K562 (cell line): ENCODE measurements at regions not wholly inside any gene's neighbourhood (a gene's known extent, or its start where the extent isn't known, plus 50 kb on each side); places are given as distances from the start of the nearest gene placed in this dataset.

Experiments
- ATAC-seq: fragments of 200-7000 bp; cut with Tn5 transposase; 3 replicates; pipeline ENCODE4 v1.9.1; 2020; ENCODE audit warnings: moderate library complexity
- BruUV-seq: library from RNA; stranded (reverse); fragments of 400-500 nt; replicated peaks from 2 replicates; lab custom pipeline; 2021; lab: Mats Ljungman, UMichigan
- CTCF ChIA-PET: fragments of 300-600 bp; formaldehyde crosslinking; extraction: SDS; loops from one replicate; lab custom pipeline; 2021; ENCODE audit warnings: low intra/inter-chr PET ratio; lab: Yijun Ruan, JAX
- POLR2A ChIA-PET: fragments of 300-600, 350-650 bp; sonication (Branson Sonifier 250); formaldehyde crosslinking; extraction: SDS; loops from one replicate; lab custom pipeline; 2021; ENCODE audit warnings: antibody characterized with exemption, inconsistent platforms; lab: Yijun Ruan, JAX
- DNase-seq, 4 experiments: peaks; one replicate each; pipeline versions ENCODE4 v3.0.0 to v3.0.0-alpha.2; 2011 to 2018; ENCODE audit warnings: low spot score in 3 of 4, mixed read lengths in 3 of 4; ENCODE audit errors: extremely low read depth in 1 of 4
- FAIRE-seq: peaks from 2 replicates; lab custom pipeline; 2011; peaks lifted over from hg19 to GRCh38; lab: Jason Lieb, UNC
- H2AFZ ChIP-seq: 2 replicates; pipeline ENCODE4 v1.6.0; 2011; ENCODE audit warnings: low read depth, low read length, control low read depth, inconsistent platforms
- H3K27ac ChIP-seq: fragments of 200-600 bp; 3 replicates; pipeline ENCODE4 v1.8.0; 2011; ENCODE audit warnings: low read depth, mild to moderate bottlenecking, control low read depth, inconsistent platforms, low read length, moderate library complexity, mixed read lengths; ENCODE audit errors: extremely low read depth
- H3K27me3 ChIP-seq, 2 experiments: fragments of 300-600 bp in 1 of 2; 2 replicates in 1 of 2; 3 replicates in 1 of 2; pipeline versions ENCODE4 v1.6.0 to v1.8.0; 2011; ENCODE audit warnings: inconsistent platforms in 2 of 2, low read length in 2 of 2, mild to moderate bottlenecking in 1 of 2, mixed read lengths in 1 of 2, moderate library complexity in 1 of 2; ENCODE audit not compliant: control insufficient read depth in 2 of 2, insufficient read depth in 2 of 2
- H3K36me3 ChIP-seq: fragments of 300-600 bp; 3 replicates; pipeline ENCODE4 v1.8.0; 2011; ENCODE audit warnings: mild to moderate bottlenecking, low read length, inconsistent platforms; ENCODE audit not compliant: control insufficient read depth, insufficient read depth
- H3K4me1 ChIP-seq, 2 experiments: fragments of 200-600 bp in 1 of 2; replicated peaks in 1 of 2; 2 replicates in 1 of 2; 3 replicates in 1 of 2; pipeline versions ENCODE4 v1.5.1 to v1.8.0; 2011; ENCODE audit warnings: inconsistent platforms in 2 of 2, low read length in 2 of 2, mild to moderate bottlenecking in 1 of 2, mixed read lengths in 1 of 2, moderate library complexity in 1 of 2; ENCODE audit not compliant: control insufficient read depth in 2 of 2, insufficient read depth in 2 of 2
- H3K4me2 ChIP-seq: 2 replicates; pipeline ENCODE4 v1.6.1; 2011; ENCODE audit warnings: low read length, control low read depth, inconsistent platforms, mixed read lengths; ENCODE audit not compliant: insufficient read depth
- H3K4me3 ChIP-seq: fragments of 200-600 bp; sonication (generic), shearing (Covaris generic); 2 replicates; pipeline ENCODE4 v1.5.1; 2016; ENCODE audit warnings: control low read depth, inconsistent platforms
- H3K79me2 ChIP-seq: fragments of 200-600 bp; 3 replicates; pipeline ENCODE4 v1.8.0; 2011; ENCODE audit warnings: low read length, inconsistent platforms; ENCODE audit not compliant: control insufficient read depth, insufficient read depth
- H3K9ac ChIP-seq, 2 experiments: 2 replicates each; pipeline versions ENCODE4 v1.6.0 to v1.6.1; 2011; ENCODE audit warnings: low read depth in 2 of 2, low read length in 2 of 2, control low read depth in 1 of 2, inconsistent platforms in 1 of 2, mild to moderate bottlenecking in 1 of 2, mixed read lengths in 1 of 2; ENCODE audit not compliant: insufficient read depth in 1 of 2
- H3K9me1 ChIP-seq: one replicate; pipeline ENCODE4 v1.6.0; 2011; ENCODE audit warnings: inconsistent platforms, mild to moderate bottlenecking, low read length, moderate library complexity; ENCODE audit not compliant: control insufficient read depth, insufficient read depth
- H3K9me3 ChIP-seq: replicated peaks from 2 replicates; pipeline ENCODE4 v1.5.1; 2011; ENCODE audit warnings: low read depth, low read length, inconsistent platforms; ENCODE audit not compliant: control insufficient read depth, insufficient read depth
- H4K20me1 ChIP-seq: replicated peaks from 2 replicates; pipeline ENCODE4 v1.6.1; 2011; ENCODE audit warnings: low read length, inconsistent platforms, mixed read lengths; ENCODE audit not compliant: control insufficient read depth, insufficient read depth
- CBX5 ChIP-seq: IDR thresholded peaks from 2 replicates; pipeline ENCODE4 v1.6.1; 2014; ENCODE audit warnings: low read depth, borderline replicate concordance
- CSDE1 ChIP-seq, 2 experiments: fragments of 450-650 bp; IDR thresholded peaks; 2 replicates each; pipeline ENCODE4 v1.6.1; 2016; ENCODE audit warnings: mild to moderate bottlenecking in 1 of 2
- EP300 ChIP-seq: IDR thresholded peaks from 2 replicates; pipeline ENCODE4 v1.6.1; 2012; ENCODE audit warnings: low read length, improper control_type of control experiment
- ESRRB ChIP-seq: fragments of 250-450 bp; sonication (Bioruptor Pico); IDR thresholded peaks from 2 replicates; pipeline ENCODE4 v1.5.0; 2020; ENCODE audit warnings: mild to moderate bottlenecking, moderate library complexity, borderline replicate concordance
- HDAC6 ChIP-seq: IDR thresholded peaks from 2 replicates; pipeline ENCODE4 v1.6.1; 2012; ENCODE audit warnings: low read depth, mild to moderate bottlenecking, control low read depth, inconsistent platforms, low read length, moderate library complexity
- PCBP1 ChIP-seq: fragments of 200-400 bp; formaldehyde crosslinking; IDR thresholded peaks from 2 replicates; pipeline ENCODE4 v1.6.1; 2018; ENCODE audit warnings: mild to moderate bottlenecking, low read depth, low read length; ENCODE audit not compliant: poor library complexity, severe bottlenecking
- SOX6 ChIP-seq: fragments of 450-650 bp; IDR thresholded peaks from 2 replicates; pipeline ENCODE4 v1.6.1; 2014; ENCODE audit warnings: mild to moderate bottlenecking
- TOE1 ChIP-seq, 2 experiments: fragments of 450-650 bp in 1 of 2; sonication (generic) in 1 of 2; formaldehyde crosslinking in 1 of 2; IDR thresholded peaks; 2 replicates each; pipeline versions ENCODE4 v1.7.1 to v1.8.0; 2016 to 2022; ENCODE audit warnings: borderline replicate concordance in 2 of 2, mild to moderate bottlenecking in 2 of 2, antibody characterized with exemption in 1 of 2, inconsistent platforms in 1 of 2, low read depth in 1 of 2, missing genetic modification reagents in 1 of 2, moderate library complexity in 1 of 2
- ZBED1 ChIP-seq: IDR thresholded peaks from 2 replicates; pipeline ENCODE4 v1.6.1; 2014
- ZNF124 ChIP-seq: sonication (generic); formaldehyde crosslinking; IDR thresholded peaks from 2 replicates; pipeline ENCODE4 v1.8.1; 2022; ENCODE audit warnings: missing genetic modification reagents
- ZNF140 ChIP-seq: fragments of 250-450 bp; sonication (Bioruptor Pico); IDR thresholded peaks from 2 replicates; pipeline ENCODE4 v1.8.0; 2021; ENCODE audit warnings: moderate library complexity, mild to moderate bottlenecking, inconsistent platforms
- ZNF174 ChIP-seq: fragments of 250-450 bp; sonication (Bioruptor Pico); IDR thresholded peaks from 2 replicates; pipeline ENCODE4 v1.4.0; 2020; ENCODE audit warnings: mild to moderate bottlenecking
- WGBS: fragments of 100-300 bp; shearing (Covaris generic); methylation state at CpG from one replicate; pipeline ENCODE4 v1.1.6; 2016; ENCODE audit warnings: low coverage, mixed read lengths; ENCODE audit not compliant: insufficient coverage; ENCODE audit errors: missing lambda C conversion rate; 5-methylcytosine and 5-hydroxymethylcytosine counted together
- in situ Hi-C: fragments of 300-500 bp; cut with MboI; formaldehyde crosslinking; loops from 4 replicates; pipeline ENCODE4 v1.15.0; 2018; ENCODE audit warnings: inconsistent platforms, mixed read lengths
- intact Hi-C: fragments of 100-400 bp; cut with micrococcal nuclease; formaldehyde crosslinking; loops from 2 replicates; pipeline ENCODE4 v1.14.2; 2022

GRCh38 chr18:10258836-10259474 lies 195.5 kb upstream of the APCDD1 start:
- intact Hi-C loops (no loop called here), in situ Hi-C loops (no loop called here)
- no peaks in the 10 kb centered on the region for H3K4me1 ChIP-seq
- H3K9me3 ChIP-seq: no peaks in the 10 kb centered on the region
- no peaks in the 10 kb centered on the region for H3K9me1 ChIP-seq
- no peak overlapping the region for H2AFZ ChIP-seq
- H3K4me3 ChIP-seq: no peak overlapping the region
- H3K36me3 ChIP-seq: no peaks in the 10 kb centered on the region
- H3K79me2 ChIP-seq: no peaks in the 10 kb centered on the region
- ChIA-PET POLR2A (interaction anchor here (0.6 kb wide), 1 partner anchor 10 kb away, joined by 3 read pairs; no protein-coding TSS in a partner anchor), CTCF (no interaction called here)
- no peak for TF ChIP-seq HDAC6
- no peak for TF ChIP-seq SOX6
- TF ChIP-seq ESRRB (CRISPR knock-in tag): no peak
- no peak for TF ChIP-seq PCBP1
- TF ChIP-seq CSDE1 (IDR thresholded peaks at IDR 0.05): no peak
- no peak for TF ChIP-seq ZNF174 (CRISPR knock-in tag)
- no peak for TF ChIP-seq ZNF124 (CRISPR knock-in tag)
- no peak for TF ChIP-seq CBX5
- no peak for TF ChIP-seq ZBED1
- no peak for TF ChIP-seq EP300
- no peak for TF ChIP-seq ZNF140 (CRISPR knock-in tag)
- no peak for TF ChIP-seq TOE1 (IDR thresholded peaks at IDR 0.05; ENCODE audit: borderline replicate concordance)
- TF ChIP-seq TOE1 (CRISPR knock-in tag; IDR thresholded peaks at IDR 0.05; ENCODE audit: borderline replicate concordance, low read depth): no peak
- TF ChIP-seq, all 486 proteins: peak for 0
- no peak overlapping the region for H3K4me2 ChIP-seq
- BruUV-seq: no TSS peak
- FAIRE-seq (no peak), DNase-seq (no peak), ATAC-seq (no peak)
- H4K20me1 ChIP-seq: no peaks in the 10 kb centered on the region
- WGBS: 0% methylated on average over 5 of the region's 5 CpGs
- peaks cover 0 to 7% of the 10 kb centered on the region in 2 experiments; a peak in 1 of 5 replicates for H3K27me3 ChIP-seq
- no peak overlapping the region for H3K27ac ChIP-seq
- no peak overlapping the region for H3K9ac ChIP-seq
